Neural cell (in vitro differentiated cells): ENCODE measurements at regions not wholly inside any gene's neighbourhood (a gene's known extent, or its start where the extent isn't known, plus 50 kb on each side); places are given as distances from the start of the nearest gene placed in this dataset.

Source experiments
- H2AFZ ChIP-seq: fragments of 200-600, 300-800 bp; sonication (generic), shearing (Covaris generic); 2 replicates; pipeline ENCODE4 v1.6.0; 2014; ENCODE audit warnings: low read depth, mild to moderate bottlenecking, antibody characterized with exemption, low read length, moderate library complexity
- H3F3A ChIP-seq: fragments of 200-600 bp; shearing (Covaris generic); 2 replicates; pipeline ENCODE4 v1.6.1; 2016; ENCODE audit warnings: mild to moderate bottlenecking, moderate library complexity, mixed read lengths, antibody characterized with exemption, low read length; ENCODE audit not compliant: insufficient read depth, poor library complexity, severe bottlenecking
- H3K27ac ChIP-seq: fragments of 200-600, 300-800 bp; sonication (generic), shearing (Covaris generic); 2 replicates; pipeline ENCODE4 v1.5.1; 2014; ENCODE audit warnings: mild to moderate bottlenecking, low read length, moderate library complexity
- H3K27me3 ChIP-seq: fragments of 300-800, 200-600 bp; sonication (generic), shearing (Covaris generic); 2 replicates; pipeline ENCODE4 v1.6.0; 2014; ENCODE audit warnings: mild to moderate bottlenecking, low read depth, low read length, moderate library complexity; ENCODE audit not compliant: insufficient read depth
- H3K36me3 ChIP-seq: fragments of 300-800, 200-600 bp; sonication (generic), shearing (Covaris generic); 2 replicates; pipeline ENCODE4 v1.5.1; 2014; ENCODE audit warnings: mild to moderate bottlenecking, antibody characterized with exemption, low read length, moderate library complexity; ENCODE audit not compliant: insufficient read depth
- H3K4me2 ChIP-seq: fragments of 300-800, 200-600 bp; sonication (generic), shearing (Covaris generic); 2 replicates; pipeline ENCODE4 v1.6.0; 2014; ENCODE audit warnings: mild to moderate bottlenecking, low read length
- H3K4me3 ChIP-seq: fragments of 300-800, 200-600 bp; sonication (generic), shearing (Covaris generic); 2 replicates; pipeline ENCODE4 v1.5.1; 2014; ENCODE audit warnings: mild to moderate bottlenecking, low read length, moderate library complexity
- H3K79me2 ChIP-seq: fragments of 200-600 bp; shearing (Covaris generic); replicated peaks from 2 replicates; pipeline ENCODE4 v1.6.0; 2014; ENCODE audit warnings: mild to moderate bottlenecking, low read length, moderate library complexity; ENCODE audit not compliant: insufficient read depth
- H3K9ac ChIP-seq: fragments of 300-800, 200-600 bp; sonication (generic), shearing (Covaris generic); 2 replicates; pipeline ENCODE4 v1.6.1; 2016; ENCODE audit warnings: mild to moderate bottlenecking, low read length, mixed read lengths
- H3K9me2 ChIP-seq: fragments of 200-600 bp; shearing (Covaris generic); 2 replicates; pipeline ENCODE4 v1.6.1; 2016; ENCODE audit warnings: mild to moderate bottlenecking, low read length, mixed read lengths; ENCODE audit not compliant: insufficient read depth
- H3K9me3 ChIP-seq: fragments of 200-600, 300-800 bp; sonication (generic), shearing (Covaris generic); 2 replicates; pipeline ENCODE4 v1.6.1; 2016; ENCODE audit warnings: mild to moderate bottlenecking, mixed run types, low read length, moderate library complexity, mixed read lengths
- H4K20me1 ChIP-seq: fragments of 200-600 bp; shearing (Covaris generic); 2 replicates; pipeline ENCODE4 v1.6.1; 2016; ENCODE audit warnings: mild to moderate bottlenecking, mixed run types; ENCODE audit not compliant: insufficient read depth
- EP300 ChIP-seq: fragments of 450-650 bp; conservative IDR thresholded peaks from 2 replicates; pipeline ENCODE4 v1.6.1; 2014; ENCODE audit warnings: antibody characterized with exemption, mild to moderate bottlenecking, moderate library complexity; ENCODE audit not compliant: poor library complexity, severe bottlenecking
- EZH2 ChIP-seq: fragments of 200-600, 300-800 bp; shearing (Covaris generic), sonication (generic); IDR thresholded peaks from 2 replicates; pipeline ENCODE4 v1.6.1; 2014; ENCODE audit warnings: antibody characterized with exemption, low read length, borderline replicate concordance, mild to moderate bottlenecking; ENCODE audit not compliant: insufficient read depth, poor library complexity, severe bottlenecking
- MXI1 ChIP-seq: fragments of 450-650 bp; conservative IDR thresholded peaks from 2 replicates; pipeline ENCODE4 v1.6.1; 2014; ENCODE audit warnings: antibody characterized with exemption, mild to moderate bottlenecking; ENCODE audit not compliant: poor library complexity, severe bottlenecking
- RAD21 ChIP-seq: fragments of 450-650 bp; conservative IDR thresholded peaks from 2 replicates; pipeline ENCODE4 v1.6.1; 2014; ENCODE audit warnings: antibody characterized with exemption, mild to moderate bottlenecking, moderate library complexity
- SMC3 ChIP-seq: fragments of 450-650 bp; conservative IDR thresholded peaks from 2 replicates; pipeline ENCODE4 v1.6.1; 2014; ENCODE audit warnings: antibody characterized with exemption, mild to moderate bottlenecking, moderate library complexity; ENCODE audit not compliant: poor library complexity
- TAF1 ChIP-seq: IDR thresholded peaks from 2 replicates; pipeline ENCODE4 v1.6.1; 2012; ENCODE audit warnings: low read depth
- TF ChIP-seq, protein P1 (sequence below): fragments of 450-650 bp; IDR thresholded peaks from 2 replicates; pipeline ENCODE4 v1.5.1; 2014; ENCODE audit warnings: antibody characterized with exemption, mild to moderate bottlenecking, moderate library complexity; ENCODE audit not compliant: poor library complexity, severe bottlenecking
- TF ChIP-seq, protein P2 (sequence below): IDR thresholded peaks from 2 replicates; pipeline ENCODE4 v1.6.1; 2012; ENCODE audit warnings: borderline replicate concordance

DNA sequence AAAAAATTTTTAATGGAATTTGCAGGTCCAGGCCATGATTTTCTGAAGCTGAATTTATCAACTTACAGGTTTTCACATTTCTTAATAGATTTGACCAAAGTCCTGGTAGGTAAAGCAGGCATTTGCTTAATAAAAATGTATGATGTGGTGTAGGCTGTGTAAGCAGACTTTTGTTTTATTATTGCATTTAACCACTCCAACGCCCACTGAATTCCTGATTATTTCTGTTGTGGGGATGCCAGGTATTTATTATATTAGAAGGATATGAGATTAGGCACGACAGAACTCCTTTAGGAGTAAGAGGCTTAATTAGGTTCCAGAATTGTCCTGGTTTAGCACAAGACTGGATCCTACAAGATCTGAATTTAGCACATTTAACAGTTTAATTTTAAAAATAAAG, 111.1 kb downstream of the ADCYAP1 start:
- H3K9me3 ChIP-seq: no peaks in the 10 kb centered on the region

DNA sequence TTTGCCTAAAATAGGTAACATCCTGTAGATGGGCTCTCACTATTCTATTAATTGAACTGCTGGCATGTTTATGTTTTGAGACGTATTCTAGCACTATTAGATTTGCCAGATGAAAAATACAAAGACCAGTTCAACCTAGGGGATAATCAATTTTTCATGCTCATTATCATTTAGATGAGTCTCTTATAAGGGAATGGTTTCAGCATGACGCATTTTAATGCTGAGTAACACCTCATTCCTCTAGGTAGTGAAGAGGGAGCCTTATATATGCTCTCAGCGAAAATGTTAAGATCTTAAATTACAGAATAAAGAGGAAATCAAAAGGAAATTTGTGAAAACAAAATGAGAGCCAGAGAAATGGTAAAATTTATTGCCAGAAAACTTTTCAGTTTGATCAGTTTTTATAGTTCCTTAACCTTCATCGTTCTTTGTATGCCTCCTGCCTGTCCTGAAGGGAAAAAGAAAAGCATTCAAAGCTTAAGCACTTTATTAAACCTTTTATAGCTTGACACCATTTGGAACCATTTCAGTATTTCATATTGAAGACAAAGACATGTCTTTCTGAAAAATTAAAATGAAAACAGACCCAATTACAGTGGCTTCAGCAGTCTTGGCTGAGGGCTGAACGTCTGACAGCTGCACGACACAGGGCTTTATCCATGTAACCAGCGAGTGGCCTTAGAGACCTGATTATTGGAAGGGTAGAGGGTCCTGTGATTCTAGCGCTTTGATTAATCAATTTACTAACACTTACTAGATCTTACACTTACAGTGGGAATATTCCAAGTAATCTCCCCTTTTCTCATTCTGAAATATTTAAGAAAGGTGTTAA, 112.8 kb downstream of the ADCYAP1 start:
- Histone ChIP-seq H3K27ac (no peak overlapping the region), H3K4me2 (no peak overlapping the region), H3K9ac (no peak overlapping the region)

More for the DNA sequence above, 111.1 kb downstream of the ADCYAP1 start:
- TF ChIP-seq RAD21: no peak
- TF ChIP-seq, protein P1, sequence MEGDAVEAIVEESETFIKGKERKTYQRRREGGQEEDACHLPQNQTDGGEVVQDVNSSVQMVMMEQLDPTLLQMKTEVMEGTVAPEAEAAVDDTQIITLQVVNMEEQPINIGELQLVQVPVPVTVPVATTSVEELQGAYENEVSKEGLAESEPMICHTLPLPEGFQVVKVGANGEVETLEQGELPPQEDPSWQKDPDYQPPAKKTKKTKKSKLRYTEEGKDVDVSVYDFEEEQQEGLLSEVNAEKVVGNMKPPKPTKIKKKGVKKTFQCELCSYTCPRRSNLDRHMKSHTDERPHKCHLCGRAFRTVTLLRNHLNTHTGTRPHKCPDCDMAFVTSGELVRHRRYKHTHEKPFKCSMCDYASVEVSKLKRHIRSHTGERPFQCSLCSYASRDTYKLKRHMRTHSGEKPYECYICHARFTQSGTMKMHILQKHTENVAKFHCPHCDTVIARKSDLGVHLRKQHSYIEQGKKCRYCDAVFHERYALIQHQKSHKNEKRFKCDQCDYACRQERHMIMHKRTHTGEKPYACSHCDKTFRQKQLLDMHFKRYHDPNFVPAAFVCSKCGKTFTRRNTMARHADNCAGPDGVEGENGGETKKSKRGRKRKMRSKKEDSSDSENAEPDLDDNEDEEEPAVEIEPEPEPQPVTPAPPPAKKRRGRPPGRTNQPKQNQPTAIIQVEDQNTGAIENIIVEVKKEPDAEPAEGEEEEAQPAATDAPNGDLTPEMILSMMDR: no peak
- TF ChIP-seq MXI1: no peak
- no peak for TF ChIP-seq TAF1
- no peak for TF ChIP-seq EZH2
- Histone ChIP-seq H3K79me2 (no peaks in the 10 kb centered on the region), H3K27ac (no peak overlapping the region), H3K9ac (no peak overlapping the region), H2AFZ (no peak overlapping the region), H3F3A (no peaks in the 10 kb centered on the region), H3K9me2 (no peaks in the 10 kb centered on the region), H3K4me2 (no peak overlapping the region), H3K36me3 (no peaks in the 10 kb centered on the region), H4K20me1 (no peaks in the 10 kb centered on the region), H3K4me3 (no peak overlapping the region), H3K27me3 (no peaks in the 10 kb centered on the region)

DNA sequence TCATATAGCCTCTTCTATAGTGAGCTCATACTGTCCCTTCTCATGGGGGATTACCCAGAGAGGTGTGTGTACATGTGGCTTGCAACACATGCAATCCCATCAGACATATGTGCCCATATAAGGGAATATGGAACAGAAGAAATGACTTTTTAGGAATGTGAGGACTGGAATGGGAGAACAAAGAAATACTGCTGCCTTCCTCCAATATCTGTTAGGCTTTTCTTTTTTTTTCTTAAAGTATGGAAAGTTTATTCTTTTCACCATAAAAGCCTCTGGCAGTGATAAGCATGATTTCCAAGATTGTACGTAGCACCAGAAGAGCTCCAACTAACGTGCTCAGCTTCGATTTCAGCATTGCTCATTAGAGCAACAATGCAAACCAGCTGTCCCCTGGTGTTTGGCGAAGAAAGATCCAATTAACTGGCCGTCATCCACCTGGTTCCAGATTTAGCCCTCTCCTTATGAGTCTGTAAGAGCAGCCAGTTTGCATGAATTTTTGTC, 113.6 kb downstream of the ADCYAP1 start:
- Histone ChIP-seq H3K9ac (no peak overlapping the region), H3K9me2 (no peaks in the 10 kb centered on the region), H4K20me1 (no peaks in the 10 kb centered on the region), H3K4me3 (no peak overlapping the region), H2AFZ (no peak overlapping the region), H3K36me3 (no peaks in the 10 kb centered on the region), H3K4me2 (no peak overlapping the region), H3K9me3 (no peaks in the 10 kb centered on the region), H3K79me2 (no peaks in the 10 kb centered on the region), H3K27ac (no peak overlapping the region), H3F3A (no peaks in the 10 kb centered on the region), H3K27me3 (no peaks in the 10 kb centered on the region)
- TF ChIP-seq MXI1 (no peak), SMC3 (no peak), EP300 (no peak), RAD21 (no peak), TAF1 (no peak)
- TF ChIP-seq, protein P1: no peak
- TF ChIP-seq, protein P2, sequence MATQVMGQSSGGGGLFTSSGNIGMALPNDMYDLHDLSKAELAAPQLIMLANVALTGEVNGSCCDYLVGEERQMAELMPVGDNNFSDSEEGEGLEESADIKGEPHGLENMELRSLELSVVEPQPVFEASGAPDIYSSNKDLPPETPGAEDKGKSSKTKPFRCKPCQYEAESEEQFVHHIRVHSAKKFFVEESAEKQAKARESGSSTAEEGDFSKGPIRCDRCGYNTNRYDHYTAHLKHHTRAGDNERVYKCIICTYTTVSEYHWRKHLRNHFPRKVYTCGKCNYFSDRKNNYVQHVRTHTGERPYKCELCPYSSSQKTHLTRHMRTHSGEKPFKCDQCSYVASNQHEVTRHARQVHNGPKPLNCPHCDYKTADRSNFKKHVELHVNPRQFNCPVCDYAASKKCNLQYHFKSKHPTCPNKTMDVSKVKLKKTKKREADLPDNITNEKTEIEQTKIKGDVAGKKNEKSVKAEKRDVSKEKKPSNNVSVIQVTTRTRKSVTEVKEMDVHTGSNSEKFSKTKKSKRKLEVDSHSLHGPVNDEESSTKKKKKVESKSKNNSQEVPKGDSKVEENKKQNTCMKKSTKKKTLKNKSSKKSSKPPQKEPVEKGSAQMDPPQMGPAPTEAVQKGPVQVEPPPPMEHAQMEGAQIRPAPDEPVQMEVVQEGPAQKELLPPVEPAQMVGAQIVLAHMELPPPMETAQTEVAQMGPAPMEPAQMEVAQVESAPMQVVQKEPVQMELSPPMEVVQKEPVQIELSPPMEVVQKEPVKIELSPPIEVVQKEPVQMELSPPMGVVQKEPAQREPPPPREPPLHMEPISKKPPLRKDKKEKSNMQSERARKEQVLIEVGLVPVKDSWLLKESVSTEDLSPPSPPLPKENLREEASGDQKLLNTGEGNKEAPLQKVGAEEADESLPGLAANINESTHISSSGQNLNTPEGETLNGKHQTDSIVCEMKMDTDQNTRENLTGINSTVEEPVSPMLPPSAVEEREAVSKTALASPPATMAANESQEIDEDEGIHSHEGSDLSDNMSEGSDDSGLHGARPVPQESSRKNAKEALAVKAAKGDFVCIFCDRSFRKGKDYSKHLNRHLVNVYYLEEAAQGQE: no peak

More for the DNA sequence above, 112.8 kb downstream of the ADCYAP1 start:
- Histone ChIP-seq H4K20me1 (no peaks in the 10 kb centered on the region), H3K9me3 (no peaks in the 10 kb centered on the region), H3F3A (no peaks in the 10 kb centered on the region), H3K36me3 (no peaks in the 10 kb centered on the region), H3K4me3 (no peak overlapping the region), H2AFZ (no peak overlapping the region), H3K27me3 (no peaks in the 10 kb centered on the region), H3K79me2 (no peaks in the 10 kb centered on the region), H3K9me2 (no peaks in the 10 kb centered on the region)
- TF ChIP-seq EP300 (no peak), TAF1 (no peak), MXI1 (no peak), EZH2 (no peak)
- TF ChIP-seq, protein P1: no peak
